K562 (cell line): ENCODE measurements at regions not wholly inside any gene's neighbourhood (a gene's known extent, or its start where the extent isn't known, plus 50 kb on each side); places are given as distances from the start of the nearest gene placed in this dataset.
A peak's percentile ranks its signal among the peaks of the same experiment; 100 is the strongest.

Source experiments
- NFE2 ChIP-seq: IDR thresholded peaks from 2 replicates; pipeline ENCODE4 v1.6.1; 2014; ENCODE audit warnings: antibody characterized with exemption, low read depth
- TF ChIP-seq, protein P1 (sequence below): fragments of 200-600 bp; sonication (generic); IDR thresholded peaks from one replicate; pipeline ENCODE4 v1.6.1; 2012; ENCODE audit warnings: mild to moderate bottlenecking, low read depth, low read length, inconsistent platforms
- TF ChIP-seq, protein P2 (sequence below): fragments of 450-650 bp; formaldehyde crosslinking; IDR thresholded peaks from 2 replicates; pipeline ENCODE4 v1.4.0; 2020; ENCODE audit warnings: mild to moderate bottlenecking, moderate library complexity
- TF ChIP-seq, protein P3 (sequence below), 3 experiments: fragments of 200-800 bp in 1 of 3; sonication (Bioruptor generic) in 1 of 3; sonication (generic) in 1 of 3; formaldehyde crosslinking in 1 of 3; IDR thresholded peaks; 2 replicates each; pipeline versions ENCODE4 v1.6.1 to v1.8.0; 2016 to 2022; ENCODE audit warnings: mild to moderate bottlenecking in 2 of 3, missing compliant biosample characterization in 2 of 3, missing genetic modification characterization in 2 of 3, missing genetic modification reagents in 1 of 3
- TF ChIP-seq, protein P4 (sequence below): fragments of 250-450 bp; sonication (Bioruptor Pico); IDR thresholded peaks from 2 replicates; pipeline ENCODE4 v1.5.0; 2021; ENCODE audit warnings: mild to moderate bottlenecking, moderate library complexity
- TF ChIP-seq, protein P5 (sequence below): sonication (generic); formaldehyde crosslinking; IDR thresholded peaks from 2 replicates; pipeline ENCODE4 v1.8.1; 2023; ENCODE audit warnings: mild to moderate bottlenecking, missing genetic modification reagents

DNA sequence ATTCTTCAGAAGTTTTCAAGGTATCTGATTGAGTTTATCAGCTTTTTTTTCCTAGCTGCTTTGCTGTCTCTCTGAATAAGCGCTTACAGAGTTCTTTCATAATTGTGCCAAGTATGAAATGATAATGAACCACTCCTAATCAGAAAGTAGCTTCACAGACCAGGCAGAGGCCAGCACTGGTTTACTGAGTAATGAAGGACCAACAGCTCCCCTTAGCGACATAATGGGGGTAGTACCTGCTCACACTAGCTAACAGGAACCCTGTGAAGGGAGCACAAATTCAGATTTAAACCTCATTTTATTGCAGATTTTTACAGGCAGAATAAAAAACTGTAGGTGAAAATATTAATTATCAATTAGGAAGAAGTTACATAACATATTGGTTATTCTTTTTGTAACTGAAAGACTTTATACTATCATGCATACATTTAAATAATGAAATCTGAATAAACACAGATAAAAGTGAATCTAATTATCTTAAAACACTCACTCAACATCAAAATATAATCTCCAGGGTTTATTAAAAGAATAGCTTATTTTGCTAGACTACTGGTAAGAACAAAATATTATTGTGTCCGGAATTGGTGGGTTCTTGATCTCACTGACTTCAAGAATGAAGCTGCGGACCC is 53.7 kb upstream of the LRRC30 start (continued):
- TF ChIP-seq, protein P1, sequence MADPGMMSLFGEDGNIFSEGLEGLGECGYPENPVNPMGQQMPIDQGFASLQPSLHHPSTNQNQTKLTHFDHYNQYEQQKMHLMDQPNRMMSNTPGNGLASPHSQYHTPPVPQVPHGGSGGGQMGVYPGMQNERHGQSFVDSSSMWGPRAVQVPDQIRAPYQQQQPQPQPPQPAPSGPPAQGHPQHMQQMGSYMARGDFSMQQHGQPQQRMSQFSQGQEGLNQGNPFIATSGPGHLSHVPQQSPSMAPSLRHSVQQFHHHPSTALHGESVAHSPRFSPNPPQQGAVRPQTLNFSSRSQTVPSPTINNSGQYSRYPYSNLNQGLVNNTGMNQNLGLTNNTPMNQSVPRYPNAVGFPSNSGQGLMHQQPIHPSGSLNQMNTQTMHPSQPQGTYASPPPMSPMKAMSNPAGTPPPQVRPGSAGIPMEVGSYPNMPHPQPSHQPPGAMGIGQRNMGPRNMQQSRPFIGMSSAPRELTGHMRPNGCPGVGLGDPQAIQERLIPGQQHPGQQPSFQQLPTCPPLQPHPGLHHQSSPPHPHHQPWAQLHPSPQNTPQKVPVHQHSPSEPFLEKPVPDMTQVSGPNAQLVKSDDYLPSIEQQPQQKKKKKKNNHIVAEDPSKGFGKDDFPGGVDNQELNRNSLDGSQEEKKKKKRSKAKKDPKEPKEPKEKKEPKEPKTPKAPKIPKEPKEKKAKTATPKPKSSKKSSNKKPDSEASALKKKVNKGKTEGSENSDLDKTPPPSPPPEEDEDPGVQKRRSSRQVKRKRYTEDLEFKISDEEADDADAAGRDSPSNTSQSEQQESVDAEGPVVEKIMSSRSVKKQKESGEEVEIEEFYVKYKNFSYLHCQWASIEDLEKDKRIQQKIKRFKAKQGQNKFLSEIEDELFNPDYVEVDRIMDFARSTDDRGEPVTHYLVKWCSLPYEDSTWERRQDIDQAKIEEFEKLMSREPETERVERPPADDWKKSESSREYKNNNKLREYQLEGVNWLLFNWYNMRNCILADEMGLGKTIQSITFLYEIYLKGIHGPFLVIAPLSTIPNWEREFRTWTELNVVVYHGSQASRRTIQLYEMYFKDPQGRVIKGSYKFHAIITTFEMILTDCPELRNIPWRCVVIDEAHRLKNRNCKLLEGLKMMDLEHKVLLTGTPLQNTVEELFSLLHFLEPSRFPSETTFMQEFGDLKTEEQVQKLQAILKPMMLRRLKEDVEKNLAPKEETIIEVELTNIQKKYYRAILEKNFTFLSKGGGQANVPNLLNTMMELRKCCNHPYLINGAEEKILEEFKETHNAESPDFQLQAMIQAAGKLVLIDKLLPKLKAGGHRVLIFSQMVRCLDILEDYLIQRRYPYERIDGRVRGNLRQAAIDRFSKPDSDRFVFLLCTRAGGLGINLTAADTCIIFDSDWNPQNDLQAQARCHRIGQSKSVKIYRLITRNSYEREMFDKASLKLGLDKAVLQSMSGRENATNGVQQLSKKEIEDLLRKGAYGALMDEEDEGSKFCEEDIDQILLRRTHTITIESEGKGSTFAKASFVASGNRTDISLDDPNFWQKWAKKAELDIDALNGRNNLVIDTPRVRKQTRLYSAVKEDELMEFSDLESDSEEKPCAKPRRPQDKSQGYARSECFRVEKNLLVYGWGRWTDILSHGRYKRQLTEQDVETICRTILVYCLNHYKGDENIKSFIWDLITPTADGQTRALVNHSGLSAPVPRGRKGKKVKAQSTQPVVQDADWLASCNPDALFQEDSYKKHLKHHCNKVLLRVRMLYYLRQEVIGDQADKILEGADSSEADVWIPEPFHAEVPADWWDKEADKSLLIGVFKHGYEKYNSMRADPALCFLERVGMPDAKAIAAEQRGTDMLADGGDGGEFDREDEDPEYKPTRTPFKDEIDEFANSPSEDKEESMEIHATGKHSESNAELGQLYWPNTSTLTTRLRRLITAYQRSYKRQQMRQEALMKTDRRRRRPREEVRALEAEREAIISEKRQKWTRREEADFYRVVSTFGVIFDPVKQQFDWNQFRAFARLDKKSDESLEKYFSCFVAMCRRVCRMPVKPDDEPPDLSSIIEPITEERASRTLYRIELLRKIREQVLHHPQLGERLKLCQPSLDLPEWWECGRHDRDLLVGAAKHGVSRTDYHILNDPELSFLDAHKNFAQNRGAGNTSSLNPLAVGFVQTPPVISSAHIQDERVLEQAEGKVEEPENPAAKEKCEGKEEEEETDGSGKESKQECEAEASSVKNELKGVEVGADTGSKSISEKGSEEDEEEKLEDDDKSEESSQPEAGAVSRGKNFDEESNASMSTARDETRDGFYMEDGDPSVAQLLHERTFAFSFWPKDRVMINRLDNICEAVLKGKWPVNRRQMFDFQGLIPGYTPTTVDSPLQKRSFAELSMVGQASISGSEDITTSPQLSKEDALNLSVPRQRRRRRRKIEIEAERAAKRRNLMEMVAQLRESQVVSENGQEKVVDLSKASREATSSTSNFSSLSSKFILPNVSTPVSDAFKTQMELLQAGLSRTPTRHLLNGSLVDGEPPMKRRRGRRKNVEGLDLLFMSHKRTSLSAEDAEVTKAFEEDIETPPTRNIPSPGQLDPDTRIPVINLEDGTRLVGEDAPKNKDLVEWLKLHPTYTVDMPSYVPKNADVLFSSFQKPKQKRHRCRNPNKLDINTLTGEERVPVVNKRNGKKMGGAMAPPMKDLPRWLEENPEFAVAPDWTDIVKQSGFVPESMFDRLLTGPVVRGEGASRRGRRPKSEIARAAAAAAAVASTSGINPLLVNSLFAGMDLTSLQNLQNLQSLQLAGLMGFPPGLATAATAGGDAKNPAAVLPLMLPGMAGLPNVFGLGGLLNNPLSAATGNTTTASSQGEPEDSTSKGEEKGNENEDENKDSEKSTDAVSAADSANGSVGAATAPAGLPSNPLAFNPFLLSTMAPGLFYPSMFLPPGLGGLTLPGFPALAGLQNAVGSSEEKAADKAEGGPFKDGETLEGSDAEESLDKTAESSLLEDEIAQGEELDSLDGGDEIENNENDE, result no peak
- TF ChIP-seq NFE2, result no peak
- TF ChIP-seq, protein P2, sequence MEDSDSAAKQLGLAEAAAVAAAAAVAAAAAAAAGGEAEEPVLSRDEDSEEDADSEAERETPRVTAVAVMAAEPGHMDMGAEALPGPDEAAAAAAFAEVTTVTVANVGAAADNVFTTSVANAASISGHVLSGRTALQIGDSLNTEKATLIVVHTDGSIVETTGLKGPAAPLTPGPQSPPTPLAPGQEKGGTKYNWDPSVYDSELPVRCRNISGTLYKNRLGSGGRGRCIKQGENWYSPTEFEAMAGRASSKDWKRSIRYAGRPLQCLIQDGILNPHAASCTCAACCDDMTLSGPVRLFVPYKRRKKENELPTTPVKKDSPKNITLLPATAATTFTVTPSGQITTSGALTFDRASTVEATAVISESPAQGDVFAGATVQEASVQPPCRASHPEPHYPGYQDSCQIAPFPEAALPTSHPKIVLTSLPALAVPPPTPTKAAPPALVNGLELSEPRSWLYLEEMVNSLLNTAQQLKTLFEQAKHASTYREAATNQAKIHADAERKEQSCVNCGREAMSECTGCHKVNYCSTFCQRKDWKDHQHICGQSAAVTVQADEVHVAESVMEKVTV (CRISPR knock-in tag), result peak; percentile 36; the same call in 1 of the 2 replicates
- TF ChIP-seq, protein P3, sequence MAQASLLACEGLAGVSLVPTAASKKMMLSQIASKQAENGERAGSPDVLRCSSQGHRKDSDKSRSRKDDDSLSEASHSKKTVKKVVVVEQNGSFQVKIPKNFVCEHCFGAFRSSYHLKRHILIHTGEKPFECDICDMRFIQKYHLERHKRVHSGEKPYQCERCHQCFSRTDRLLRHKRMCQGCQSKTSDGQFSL (CRISPR knock-in tag; IDR thresholded peaks at IDR 0.05), result no peak
- TF ChIP-seq, protein P3 (tag; IDR thresholded peaks at IDR 0.05), result no peak
- TF ChIP-seq, protein P4, sequence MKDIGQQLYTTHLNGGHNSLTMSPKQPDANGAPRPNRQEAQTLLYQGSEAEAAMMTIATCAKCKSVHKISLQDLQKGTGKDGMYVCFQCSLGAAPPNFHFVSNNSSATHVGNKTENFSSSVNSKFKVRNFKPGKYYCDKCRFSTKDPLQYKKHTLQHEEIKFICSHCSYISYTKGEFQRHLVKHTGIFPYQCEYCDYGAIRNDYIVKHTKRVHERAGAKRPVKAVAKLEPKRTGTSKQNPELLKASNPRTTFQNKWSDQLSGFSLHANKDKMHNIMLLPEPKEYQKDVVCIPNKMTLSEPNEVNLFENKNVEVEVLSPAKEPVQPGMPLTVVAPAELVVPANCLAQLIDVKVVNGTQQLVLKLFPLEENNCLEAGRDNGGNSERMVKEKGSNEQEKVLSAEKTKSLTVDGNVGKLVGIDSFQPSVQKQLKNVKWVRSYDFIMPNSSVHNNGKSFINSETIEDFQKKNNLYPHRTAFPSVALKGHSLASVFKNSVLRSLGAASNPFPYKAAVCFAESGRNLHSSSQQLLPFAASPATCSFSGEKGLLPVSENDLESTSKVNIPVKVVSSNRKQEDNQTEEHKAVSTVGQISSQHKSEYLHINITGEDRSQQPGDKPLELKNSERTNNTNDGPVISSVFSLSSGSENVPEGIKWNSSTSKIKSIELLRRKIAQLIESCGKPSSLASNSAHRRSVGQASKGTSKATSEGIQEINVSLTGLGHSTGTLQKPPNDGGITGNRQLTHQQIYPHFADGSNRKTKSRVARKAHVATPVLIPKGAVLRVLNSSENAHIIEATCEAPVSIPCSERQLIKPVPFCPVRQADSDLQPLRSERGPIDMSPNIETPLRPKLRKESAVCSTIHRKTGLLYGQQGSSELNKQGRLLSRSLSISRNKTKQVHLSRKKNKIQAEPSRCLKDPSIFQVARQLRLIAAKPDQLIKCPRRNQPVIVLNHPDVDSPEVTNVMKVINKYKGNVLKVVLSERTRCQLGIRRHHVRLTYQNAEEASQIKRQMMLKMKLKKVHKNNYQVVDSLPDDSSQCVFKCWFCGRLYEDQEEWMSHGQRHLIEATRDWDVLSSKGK, result no peak
- TF ChIP-seq, protein P5, sequence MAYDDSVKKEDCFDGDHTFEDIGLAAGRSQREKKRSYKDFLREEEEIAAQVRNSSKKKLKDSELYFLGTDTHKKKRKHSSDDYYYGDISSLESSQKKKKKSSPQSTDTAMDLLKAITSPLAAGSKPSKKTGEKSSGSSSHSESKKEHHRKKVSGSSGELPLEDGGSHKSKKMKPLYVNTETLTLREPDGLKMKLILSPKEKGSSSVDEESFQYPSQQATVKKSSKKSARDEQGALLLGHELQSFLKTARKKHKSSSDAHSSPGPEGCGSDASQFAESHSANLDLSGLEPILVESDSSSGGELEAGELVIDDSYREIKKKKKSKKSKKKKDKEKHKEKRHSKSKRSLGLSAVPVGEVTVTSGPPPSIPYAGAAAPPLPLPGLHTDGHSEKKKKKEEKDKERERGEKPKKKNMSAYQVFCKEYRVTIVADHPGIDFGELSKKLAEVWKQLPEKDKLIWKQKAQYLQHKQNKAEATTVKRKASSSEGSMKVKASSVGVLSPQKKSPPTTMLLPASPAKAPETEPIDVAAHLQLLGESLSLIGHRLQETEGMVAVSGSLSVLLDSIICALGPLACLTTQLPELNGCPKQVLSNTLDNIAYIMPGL (CRISPR knock-in tag), result no peak
